ENCODE measurements at regions not wholly inside any gene's neighbourhood (a gene's known extent, or its start where the extent isn't known, plus 50 kb on each side); places are given as distances from the start of the nearest gene placed in this dataset.

DNA sequence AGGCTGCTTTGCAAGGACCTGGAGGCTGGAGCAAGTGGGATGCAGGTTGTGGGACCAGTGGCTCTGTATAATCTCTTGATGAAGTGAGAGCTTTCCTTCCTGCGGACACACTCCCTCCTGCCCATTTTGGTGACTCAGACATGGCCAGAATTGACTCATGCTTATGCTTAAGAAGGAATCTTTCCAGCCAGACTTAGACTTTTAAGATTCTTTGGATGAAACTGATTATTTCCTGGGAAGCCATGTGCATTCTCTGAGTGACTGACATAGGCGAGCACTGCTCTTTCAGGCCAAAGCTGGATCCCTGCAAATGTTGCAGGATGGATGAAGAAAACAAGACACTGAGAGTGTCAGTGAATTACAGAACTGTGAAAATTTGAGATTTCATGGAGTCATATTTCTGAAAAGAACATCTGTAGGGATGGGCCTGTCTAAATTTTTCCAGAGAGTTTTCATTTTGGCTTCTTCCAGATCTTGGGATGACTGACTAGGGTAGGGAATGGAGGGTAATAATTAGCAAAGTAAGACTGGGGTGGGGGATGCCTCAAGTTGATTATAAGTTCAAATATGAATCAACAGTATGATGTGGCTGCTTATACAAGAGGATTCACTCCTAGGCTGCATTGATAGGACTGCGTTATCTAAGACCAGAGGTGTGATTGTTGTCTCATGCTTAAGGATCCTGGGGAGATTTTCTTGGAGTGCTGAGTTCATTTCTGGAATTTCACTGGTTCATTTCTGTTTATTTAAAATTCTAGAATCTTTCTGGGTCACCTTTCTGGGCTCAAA is 195.8 kb downstream of the HIPK3 start:
- no peaks in the 10 kb centered on the region for H3K27me3 Mint-ChIP-seq (ENCODE audit: insufficient read depth)
- H3K36me3 Mint-ChIP-seq (ENCODE audit: low read depth) = peaks cover 6% of the 10 kb centered on the region; the same call in 1 of the 2 replicates
- H3K4me3 Mint-ChIP-seq = peak overlapping the region; percentile 50
- TF ChIP-seq, protein P1, sequence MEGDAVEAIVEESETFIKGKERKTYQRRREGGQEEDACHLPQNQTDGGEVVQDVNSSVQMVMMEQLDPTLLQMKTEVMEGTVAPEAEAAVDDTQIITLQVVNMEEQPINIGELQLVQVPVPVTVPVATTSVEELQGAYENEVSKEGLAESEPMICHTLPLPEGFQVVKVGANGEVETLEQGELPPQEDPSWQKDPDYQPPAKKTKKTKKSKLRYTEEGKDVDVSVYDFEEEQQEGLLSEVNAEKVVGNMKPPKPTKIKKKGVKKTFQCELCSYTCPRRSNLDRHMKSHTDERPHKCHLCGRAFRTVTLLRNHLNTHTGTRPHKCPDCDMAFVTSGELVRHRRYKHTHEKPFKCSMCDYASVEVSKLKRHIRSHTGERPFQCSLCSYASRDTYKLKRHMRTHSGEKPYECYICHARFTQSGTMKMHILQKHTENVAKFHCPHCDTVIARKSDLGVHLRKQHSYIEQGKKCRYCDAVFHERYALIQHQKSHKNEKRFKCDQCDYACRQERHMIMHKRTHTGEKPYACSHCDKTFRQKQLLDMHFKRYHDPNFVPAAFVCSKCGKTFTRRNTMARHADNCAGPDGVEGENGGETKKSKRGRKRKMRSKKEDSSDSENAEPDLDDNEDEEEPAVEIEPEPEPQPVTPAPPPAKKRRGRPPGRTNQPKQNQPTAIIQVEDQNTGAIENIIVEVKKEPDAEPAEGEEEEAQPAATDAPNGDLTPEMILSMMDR (IDR thresholded peaks at IDR 0.05) = no peak
- H3K4me1 Mint-ChIP-seq (ENCODE audit: low read depth) = peaks cover 77% of the 10 kb centered on the region
- no peaks in the 10 kb centered on the region for H3K9me3 Mint-ChIP-seq
- H3K27ac Mint-ChIP-seq = peak overlapping the region; percentile 89
- peak; percentile 90 for DNase-seq

DNA sequence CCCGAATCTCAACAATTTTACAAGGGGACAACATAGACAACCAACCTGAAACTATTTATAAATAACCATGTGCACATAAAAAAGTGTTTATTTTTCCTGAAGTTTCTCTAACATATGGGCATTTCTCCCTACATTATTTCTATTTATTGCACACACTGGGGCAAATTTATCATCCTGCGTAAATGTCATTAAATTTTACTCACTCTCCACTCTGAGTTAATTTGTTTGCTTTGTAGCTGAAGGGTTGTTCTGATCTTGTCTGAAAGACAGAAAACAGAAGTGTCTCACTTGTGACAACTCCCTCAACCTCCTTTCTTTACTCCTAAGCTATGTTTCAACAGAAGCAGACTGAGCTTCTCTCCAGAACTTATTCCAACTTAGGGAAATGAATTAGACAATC is 194.2 kb downstream of the HIPK3 start:
- peaks cover 6% of the 10 kb centered on the region; the same call in 1 of the 2 replicates for H3K36me3 Mint-ChIP-seq (ENCODE audit: low read depth)
- H3K4me3 Mint-ChIP-seq = no peak overlapping the region
- no peaks in the 10 kb centered on the region for H3K9me3 Mint-ChIP-seq
- no peak for DNase-seq
- no peak overlapping the region for H3K27ac Mint-ChIP-seq
- H3K27me3 Mint-ChIP-seq (ENCODE audit: insufficient read depth) = no peaks in the 10 kb centered on the region
- TF ChIP-seq, protein P1 (IDR thresholded peaks at IDR 0.05) = no peak
- H3K4me1 Mint-ChIP-seq (ENCODE audit: low read depth) = peaks cover 94% of the 10 kb centered on the region

DNA sequence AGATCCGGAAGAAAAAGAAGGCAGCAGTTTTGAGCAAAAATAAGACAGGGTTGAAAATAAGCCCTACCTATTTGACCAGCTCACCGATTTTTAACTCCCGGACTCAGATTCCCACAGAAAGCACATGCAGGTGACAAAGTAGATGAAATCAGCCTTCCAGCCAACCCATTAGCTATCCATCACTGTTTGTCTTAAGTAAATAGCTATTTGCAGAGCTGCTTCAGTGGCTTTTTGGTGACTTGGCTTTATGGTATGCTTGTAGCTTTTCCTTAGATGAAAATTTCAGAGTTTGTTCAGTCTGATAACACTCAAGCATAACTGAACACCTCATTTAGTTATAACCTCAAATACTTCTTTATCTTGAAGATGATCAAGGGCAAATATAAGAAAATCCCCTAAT is 192.6 kb downstream of the HIPK3 start:
- Mint-ChIP-seq H3K4me3 (peak overlapping the region; percentile 56), H3K9me3 (no peaks in the 10 kb centered on the region), H3K27me3 (ENCODE audit: insufficient read depth) (peaks cover 2% of the 10 kb centered on the region; the same call in 1 of the 2 replicates), H3K36me3 (ENCODE audit: low read depth) (peaks cover 6% of the 10 kb centered on the region; the same call in 1 of the 2 replicates), H3K4me1 (ENCODE audit: low read depth) (peaks cover 97% of the 10 kb centered on the region), H3K27ac (peak overlapping the region; percentile 61)
- TF ChIP-seq, protein P1 (IDR thresholded peaks at IDR 0.05) = no peak
- DNase-seq = peak; percentile 69

DNA sequence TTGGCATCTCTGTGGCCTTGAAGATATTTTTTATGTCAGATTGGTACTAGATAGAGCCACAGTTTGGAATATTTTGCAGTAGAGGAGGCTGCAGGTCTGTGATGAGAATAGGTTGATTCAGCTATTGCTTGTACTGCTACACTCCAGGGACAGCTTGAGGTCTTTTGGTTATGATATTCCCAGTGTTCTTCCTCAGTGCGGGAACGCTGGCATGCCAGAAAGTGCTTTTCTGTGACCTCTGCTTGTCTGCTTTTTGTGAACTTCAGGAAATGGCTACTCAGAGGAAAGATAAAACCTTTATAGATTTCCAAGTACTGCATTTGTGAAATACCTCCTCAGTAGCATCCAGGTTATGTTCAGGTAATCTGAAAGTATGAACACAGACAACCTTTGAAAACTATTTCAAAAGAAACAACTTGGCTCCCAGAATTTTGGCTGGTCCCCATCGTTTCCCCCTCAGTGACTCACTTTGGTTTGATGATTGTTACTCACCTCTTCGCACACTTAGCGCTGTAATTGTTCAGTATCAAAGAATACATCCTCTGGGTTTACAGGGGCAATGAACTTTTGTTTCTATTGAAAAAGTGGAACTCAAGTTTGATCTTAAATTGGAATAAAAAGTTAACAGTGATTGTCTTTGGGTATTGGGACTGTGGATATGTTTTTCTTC is 191.4 kb downstream of the HIPK3 start:
- no peaks in the 10 kb centered on the region for H3K9me3 Mint-ChIP-seq
- TF ChIP-seq, protein P1 (IDR thresholded peaks at IDR 0.05) = no peak
- H3K4me1 Mint-ChIP-seq (ENCODE audit: low read depth) = peaks cover 99% of the 10 kb centered on the region
- peaks cover 6% of the 10 kb centered on the region; the same call in 1 of the 2 replicates for H3K36me3 Mint-ChIP-seq (ENCODE audit: low read depth)
- H3K4me3 Mint-ChIP-seq = peak overlapping the region; percentile 3; the same call in 1 of the 2 replicates
- peak overlapping the region; percentile 61; the same call in 1 of the 2 replicates for H3K27ac Mint-ChIP-seq
- peak; percentile 26 for DNase-seq
- H3K27me3 Mint-ChIP-seq (ENCODE audit: insufficient read depth) = peaks cover 2% of the 10 kb centered on the region; the same call in 1 of the 2 replicates

DNA sequence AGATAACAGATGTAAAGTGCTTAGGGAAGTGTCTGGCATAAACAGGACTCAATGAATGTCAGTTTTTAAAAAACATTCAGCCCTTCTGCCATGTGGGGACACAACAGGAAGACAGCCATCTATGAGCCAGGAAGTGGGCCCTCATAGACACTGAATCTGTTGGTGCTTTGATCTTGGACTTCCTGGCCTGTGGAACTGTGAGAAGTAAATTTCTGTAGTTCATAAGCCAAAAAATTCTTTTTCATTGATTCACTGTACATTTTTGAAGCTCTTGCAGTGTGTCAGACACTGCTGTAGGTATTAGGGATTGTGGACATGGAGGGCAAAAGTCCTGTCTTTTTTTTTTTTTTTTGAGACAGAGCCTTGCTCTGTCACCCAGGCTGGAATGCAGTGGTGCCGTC is 188.6 kb downstream of the HIPK3 start:
- Mint-ChIP-seq H3K27me3 (ENCODE audit: insufficient read depth) (peaks cover 2% of the 10 kb centered on the region; the same call in 1 of the 2 replicates), H3K4me1 (ENCODE audit: low read depth) (peaks cover 84% of the 10 kb centered on the region), H3K27ac (peak overlapping the region; percentile 96), H3K9me3 (peaks cover 7% of the 10 kb centered on the region), H3K4me3 (peak overlapping the region; percentile 47), H3K36me3 (ENCODE audit: low read depth) (no peaks in the 10 kb centered on the region; the same call in 1 of the 2 replicates)
- peak; percentile 81 for DNase-seq
- TF ChIP-seq, protein P1 (IDR thresholded peaks at IDR 0.05) = no peak

Data from HFFc6 (cell line).